Ishikawa (cell line): ENCODE measurements at regions not wholly inside any gene's neighbourhood (a gene's known extent, or its start where the extent isn't known, plus 50 kb on each side); places are given as distances from the start of the nearest gene placed in this dataset.

Experiments
- EP300 ChIP-seq: IDR thresholded peaks from 2 replicates; pipeline ENCODE4 v1.6.1; 2012; ENCODE audit warnings: borderline replicate concordance
- RAD21 ChIP-seq: IDR thresholded peaks from 2 replicates; pipeline ENCODE4 v1.6.1; 2012; ENCODE audit warnings: low read depth
- TAF1 ChIP-seq: IDR thresholded peaks from 2 replicates; pipeline ENCODE4 v1.6.1; 2012; ENCODE audit warnings: low read depth, mild to moderate bottlenecking
- TCF12 ChIP-seq: IDR thresholded peaks from 2 replicates; pipeline ENCODE4 v1.6.1; 2012; ENCODE audit warnings: low read depth
- TEAD4 ChIP-seq: IDR thresholded peaks from 2 replicates; pipeline ENCODE4 v1.6.1; 2012
- ZBTB7A ChIP-seq: IDR thresholded peaks from 2 replicates; pipeline ENCODE4 v1.6.1; 2012; ENCODE audit warnings: low read depth
- TF ChIP-seq, protein P1 (sequence below): IDR thresholded peaks from 2 replicates; pipeline ENCODE4 v1.6.1; 2012; ENCODE audit warnings: low read depth, mild to moderate bottlenecking
- TF ChIP-seq, protein P2 (sequence below): IDR thresholded peaks from 2 replicates; pipeline ENCODE4 v1.6.1; 2012

DNA sequence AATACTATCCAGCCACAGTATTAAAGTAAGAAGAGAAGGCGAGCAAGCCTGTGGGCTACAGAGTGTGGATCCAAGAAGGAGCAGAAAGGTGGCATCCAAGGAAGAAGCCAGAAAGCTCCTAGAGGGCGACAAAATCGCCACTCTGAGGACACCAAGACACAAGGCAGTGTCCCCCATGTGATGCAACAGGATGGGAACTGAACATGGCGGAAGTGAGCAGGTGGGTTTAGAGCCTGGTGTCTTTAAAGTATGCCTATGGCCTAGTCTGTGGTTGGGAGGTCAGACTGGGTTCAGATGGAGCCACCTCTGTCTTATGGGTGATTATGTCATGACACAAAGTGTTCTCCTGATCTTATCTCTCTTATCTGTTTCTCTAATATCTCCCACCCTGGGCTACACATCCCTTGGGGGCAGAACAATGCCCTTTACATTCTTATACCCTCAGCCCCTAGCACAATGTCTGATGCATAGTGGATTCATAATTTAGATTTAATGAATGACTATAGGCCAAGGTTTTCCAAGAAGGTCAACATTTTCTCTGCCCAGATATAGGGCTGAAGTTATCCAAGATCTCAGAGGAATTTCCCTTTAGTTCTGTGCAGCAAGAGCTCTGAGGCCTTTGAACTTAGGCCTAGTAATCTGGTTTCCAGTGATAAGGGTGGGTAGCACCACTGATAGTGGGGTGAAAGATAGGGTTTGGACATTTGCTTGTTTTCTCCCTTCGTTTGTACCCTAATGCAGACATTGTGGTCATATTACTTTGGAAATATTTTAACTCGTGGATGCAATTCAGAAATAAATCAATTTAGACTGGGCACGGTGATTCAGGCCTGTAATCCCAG is 167.3 kb upstream of the AKIRIN2 start:
- no peak for TF ChIP-seq TCF12
- TF ChIP-seq, protein P1, sequence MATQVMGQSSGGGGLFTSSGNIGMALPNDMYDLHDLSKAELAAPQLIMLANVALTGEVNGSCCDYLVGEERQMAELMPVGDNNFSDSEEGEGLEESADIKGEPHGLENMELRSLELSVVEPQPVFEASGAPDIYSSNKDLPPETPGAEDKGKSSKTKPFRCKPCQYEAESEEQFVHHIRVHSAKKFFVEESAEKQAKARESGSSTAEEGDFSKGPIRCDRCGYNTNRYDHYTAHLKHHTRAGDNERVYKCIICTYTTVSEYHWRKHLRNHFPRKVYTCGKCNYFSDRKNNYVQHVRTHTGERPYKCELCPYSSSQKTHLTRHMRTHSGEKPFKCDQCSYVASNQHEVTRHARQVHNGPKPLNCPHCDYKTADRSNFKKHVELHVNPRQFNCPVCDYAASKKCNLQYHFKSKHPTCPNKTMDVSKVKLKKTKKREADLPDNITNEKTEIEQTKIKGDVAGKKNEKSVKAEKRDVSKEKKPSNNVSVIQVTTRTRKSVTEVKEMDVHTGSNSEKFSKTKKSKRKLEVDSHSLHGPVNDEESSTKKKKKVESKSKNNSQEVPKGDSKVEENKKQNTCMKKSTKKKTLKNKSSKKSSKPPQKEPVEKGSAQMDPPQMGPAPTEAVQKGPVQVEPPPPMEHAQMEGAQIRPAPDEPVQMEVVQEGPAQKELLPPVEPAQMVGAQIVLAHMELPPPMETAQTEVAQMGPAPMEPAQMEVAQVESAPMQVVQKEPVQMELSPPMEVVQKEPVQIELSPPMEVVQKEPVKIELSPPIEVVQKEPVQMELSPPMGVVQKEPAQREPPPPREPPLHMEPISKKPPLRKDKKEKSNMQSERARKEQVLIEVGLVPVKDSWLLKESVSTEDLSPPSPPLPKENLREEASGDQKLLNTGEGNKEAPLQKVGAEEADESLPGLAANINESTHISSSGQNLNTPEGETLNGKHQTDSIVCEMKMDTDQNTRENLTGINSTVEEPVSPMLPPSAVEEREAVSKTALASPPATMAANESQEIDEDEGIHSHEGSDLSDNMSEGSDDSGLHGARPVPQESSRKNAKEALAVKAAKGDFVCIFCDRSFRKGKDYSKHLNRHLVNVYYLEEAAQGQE = no peak
- TF ChIP-seq TAF1 = no peak
- TF ChIP-seq, protein P2, sequence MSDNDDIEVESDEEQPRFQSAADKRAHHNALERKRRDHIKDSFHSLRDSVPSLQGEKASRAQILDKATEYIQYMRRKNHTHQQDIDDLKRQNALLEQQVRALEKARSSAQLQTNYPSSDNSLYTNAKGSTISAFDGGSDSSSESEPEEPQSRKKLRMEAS = no peak
- TF ChIP-seq TEAD4 = no peak
- TF ChIP-seq EP300 = no peak
- TF ChIP-seq RAD21 = no peak
- no peak for TF ChIP-seq ZBTB7A
